ENCODE measurements at regions not wholly inside any gene's neighbourhood (a gene's known extent, or its start where the extent isn't known, plus 50 kb on each side); places are given as distances from the start of the nearest gene placed in this dataset.
"Not testable (repeated sequence)": the region's sequence is repeated elsewhere in the genome, so short reads cannot be mapped to it uniquely, and the experiment has no call there.

- H3K4me1 Mint-ChIP-seq (ENCODE audit: unreplicated experiment), result no peaks in the 10 kb centered on the region
Observed at GRCh38 chr9:10867194-10867593, 254.4 kb upstream of the PTPRD start.

GRCh38 chr9:10869687-10870086 lies 256.9 kb upstream of the PTPRD start:
- DNase-seq (ENCODE audit: extremely low spot score, unreplicated experiment), result no peak
- no peaks in the 10 kb centered on the region for H3K27me3 Mint-ChIP-seq
- H3K36me3 Mint-ChIP-seq, result no peaks in the 10 kb centered on the region
- no peaks in the 10 kb centered on the region for H3K4me1 Mint-ChIP-seq (ENCODE audit: unreplicated experiment)
- H3K27ac Mint-ChIP-seq, result no peak overlapping the region
- no peak for TF ChIP-seq CTCF (conservative IDR thresholded peaks at IDR 0.05)
- H3K9me3 Mint-ChIP-seq, result peaks cover 4% of the 10 kb centered on the region
- H3K4me3 Mint-ChIP-seq, result no peak overlapping the region

More at GRCh38 chr9:10867194-10867593, 254.4 kb upstream of the PTPRD start:
- TF ChIP-seq CTCF (conservative IDR thresholded peaks at IDR 0.05), result no peak
- H3K9me3 Mint-ChIP-seq, result no peaks in the 10 kb centered on the region
- no peak overlapping the region for H3K4me3 Mint-ChIP-seq
- peaks cover 6% of the 10 kb centered on the region for H3K27me3 Mint-ChIP-seq
- no peak overlapping the region for H3K27ac Mint-ChIP-seq
- no peak for DNase-seq (ENCODE audit: extremely low spot score, unreplicated experiment)
- H3K36me3 Mint-ChIP-seq, result no peaks in the 10 kb centered on the region

- H3K36me3 Mint-ChIP-seq, result no peaks in the 10 kb centered on the region
- no peaks in the 10 kb centered on the region for H3K4me1 Mint-ChIP-seq (ENCODE audit: unreplicated experiment)
- H3K27me3 Mint-ChIP-seq, result no peaks in the 10 kb centered on the region
- peaks cover 4% of the 10 kb centered on the region for H3K9me3 Mint-ChIP-seq
- no peak for DNase-seq (ENCODE audit: extremely low spot score, unreplicated experiment)
- TF ChIP-seq CTCF (conservative IDR thresholded peaks at IDR 0.05), result no peak
- H3K27ac Mint-ChIP-seq, result no peak overlapping the region
- H3K4me3 Mint-ChIP-seq, result no peak overlapping the region
Observed at GRCh38 chr9:10873999-10874398, 261.2 kb upstream of the PTPRD start.

- peaks cover 4% of the 10 kb centered on the region for H3K9me3 Mint-ChIP-seq
- H3K4me1 Mint-ChIP-seq (ENCODE audit: unreplicated experiment), result no peaks in the 10 kb centered on the region
- no peak overlapping the region for H3K4me3 Mint-ChIP-seq
- H3K27ac Mint-ChIP-seq, result no peak overlapping the region
- no peak for TF ChIP-seq CTCF (conservative IDR thresholded peaks at IDR 0.05)
- H3K36me3 Mint-ChIP-seq, result no peaks in the 10 kb centered on the region
- no peak for DNase-seq (ENCODE audit: extremely low spot score, unreplicated experiment)
- H3K27me3 Mint-ChIP-seq, result no peaks in the 10 kb centered on the region
Observed at GRCh38 chr9:10875752-10876151, 262.9 kb upstream of the PTPRD start.

GRCh38 chr9:10876333-10876732 lies 263.5 kb upstream of the PTPRD start:
- no peak overlapping the region for H3K4me3 Mint-ChIP-seq
- H3K9me3 Mint-ChIP-seq, result peaks cover 4% of the 10 kb centered on the region
- no peaks in the 10 kb centered on the region for H3K4me1 Mint-ChIP-seq (ENCODE audit: unreplicated experiment)
- H3K27me3 Mint-ChIP-seq, result no peaks in the 10 kb centered on the region
- H3K27ac Mint-ChIP-seq, result no peak overlapping the region
- TF ChIP-seq CTCF (conservative IDR thresholded peaks at IDR 0.05), result no peak
- DNase-seq (ENCODE audit: extremely low spot score, unreplicated experiment), result no peak
- H3K36me3 Mint-ChIP-seq, result no peaks in the 10 kb centered on the region

GRCh38 chr9:10890266-10890665 lies 277.5 kb upstream of the PTPRD start:
- H3K27me3 Mint-ChIP-seq; H3K36me3 Mint-ChIP-seq; H3K27ac Mint-ChIP-seq; DNase-seq (ENCODE audit: extremely low spot score, unreplicated experiment); H3K4me1 Mint-ChIP-seq (ENCODE audit: unreplicated experiment); H3K4me3 Mint-ChIP-seq: not testable (repeated sequence)
- H3K9me3 Mint-ChIP-seq, result peaks cover 13% of the 10 kb centered on the region

All from type B pancreatic cell (in vitro differentiated cells).